Activated naive CD8-positive, alpha-beta T cell treated with anti-CD3 and anti-CD28 coated beads, Interleukin-2, amount 10 ng/mL, durations not matched to agents 7 days and 5 days (primary cell): ENCODE measurements at regions not wholly inside any gene's neighbourhood (a gene's known extent, or its start where the extent isn't known, plus 50 kb on each side); places are given as distances from the start of the nearest gene placed in this dataset.

Experiments used
- ATAC-seq: fragments of 150-1000 bp; cut with Tn5 transposase; one replicate; pipeline ENCODE4 v1.10.0; 2021; ENCODE audit warnings: low read depth, moderate library complexity
- POLR2A ChIA-PET: fragments of 350-600 bp; sonication (Branson Sonifier 250); formaldehyde crosslinking; loops from one replicate; lab custom pipeline; 2021; ENCODE audit warnings: antibody characterized with exemption; lab: Charles Lee
- DNase-seq: peaks from one replicate; pipeline ENCODE4 v3.0.0; 2021
- H3K27ac Mint-ChIP-seq: one replicate; pipeline ENCODE4 v1.8.0; 2022; ENCODE audit warnings: mild to moderate bottlenecking, mixed read lengths
- H3K27me3 Mint-ChIP-seq: one replicate; pipeline ENCODE4 v1.8.0; 2022; ENCODE audit warnings: mild to moderate bottlenecking, moderate library complexity, mixed read lengths
- H3K36me3 Mint-ChIP-seq: one replicate; pipeline ENCODE4 v1.8.0; 2021; ENCODE audit warnings: mild to moderate bottlenecking, mixed read lengths
- H3K4me1 Mint-ChIP-seq: one replicate; pipeline ENCODE4 v1.8.0; 2021; ENCODE audit warnings: mixed read lengths
- H3K4me3 Mint-ChIP-seq: one replicate; pipeline ENCODE4 v1.8.0; 2022; ENCODE audit warnings: mild to moderate bottlenecking, moderate library complexity, mixed read lengths
- H3K9me3 Mint-ChIP-seq: one replicate; pipeline ENCODE4 v1.8.0; 2021; ENCODE audit warnings: mixed read lengths

GRCh38 chr9:89814340-89815040, 209.7 kb downstream of the GADD45G start:
- Mint-ChIP-seq H3K4me3 (peak overlapping the region; percentile 42), H3K36me3 (peaks cover 2% of the 10 kb centered on the region), H3K27ac (peak overlapping the region; percentile 63), H3K4me1 (peaks cover 36% of the 10 kb centered on the region), H3K9me3 (no peaks in the 10 kb centered on the region), H3K27me3 (peaks cover 15% of the 10 kb centered on the region)
- no peak for DNase-seq
- peak; percentile 62 for ATAC-seq
- POLR2A ChIA-PET = interaction anchor here (0.6 to 1.5 kb wide), 7 partner anchors 10 to 423 kb away, joined by 3 to 7 read pairs (median 3); partner anchors contain the start of gene GADD45G

DNA sequence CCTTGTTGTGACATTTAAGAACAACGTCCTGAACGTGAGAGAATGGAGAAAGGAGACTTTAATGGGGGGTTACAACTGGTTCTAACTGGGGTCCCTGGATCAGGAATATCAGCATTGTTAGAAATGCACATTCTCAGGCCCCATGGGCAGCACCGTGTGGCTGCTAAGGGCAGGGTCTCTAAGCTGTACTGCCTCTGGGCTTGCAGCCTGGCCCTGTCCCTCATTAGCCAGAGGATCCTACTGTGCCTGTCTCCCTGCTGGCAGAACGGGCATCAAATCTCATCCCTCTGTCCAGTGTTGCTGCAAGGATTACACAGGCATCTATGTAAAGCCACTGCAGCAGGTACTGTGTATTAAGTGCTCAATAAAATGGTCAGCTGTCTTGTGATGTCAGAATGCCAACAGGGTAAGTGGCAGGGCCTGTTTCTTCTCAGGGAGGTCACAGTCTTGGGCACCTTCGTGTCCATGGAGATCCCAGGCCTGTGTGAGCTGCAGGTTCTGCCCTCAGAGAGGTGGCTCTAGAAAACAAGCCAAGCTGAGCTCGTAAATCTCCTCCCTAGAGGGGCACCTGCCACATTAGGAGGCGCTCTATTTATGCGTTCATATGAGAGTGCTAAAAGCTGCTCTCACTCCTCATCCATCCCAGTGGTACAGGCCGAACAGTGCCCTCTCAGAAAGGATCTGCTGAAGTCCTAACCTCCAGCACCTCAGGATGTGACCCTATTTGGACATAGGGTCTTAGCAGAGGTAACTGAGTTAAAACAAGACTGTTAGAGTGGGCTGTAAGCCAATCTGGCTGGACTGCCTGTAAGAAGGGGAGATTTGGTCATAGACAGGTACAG, 210.5 kb downstream of the GADD45G start:
- ATAC-seq (no peak), DNase-seq (no peak)
- H3K27ac Mint-ChIP-seq = peak overlapping the region; percentile 63
- peaks cover 2% of the 10 kb centered on the region for H3K36me3 Mint-ChIP-seq
- peak overlapping the region; percentile 42 for H3K4me3 Mint-ChIP-seq
- no peaks in the 10 kb centered on the region for H3K9me3 Mint-ChIP-seq
- POLR2A ChIA-PET = interaction anchor here (0.6 to 1.5 kb wide), 5 partner anchors 10 to 422 kb away, joined by 3 to 5 read pairs (median 3); partner anchors contain the start of gene GADD45G
- peaks cover 37% of the 10 kb centered on the region for H3K4me1 Mint-ChIP-seq
- peaks cover 15% of the 10 kb centered on the region for H3K27me3 Mint-ChIP-seq

DNA sequence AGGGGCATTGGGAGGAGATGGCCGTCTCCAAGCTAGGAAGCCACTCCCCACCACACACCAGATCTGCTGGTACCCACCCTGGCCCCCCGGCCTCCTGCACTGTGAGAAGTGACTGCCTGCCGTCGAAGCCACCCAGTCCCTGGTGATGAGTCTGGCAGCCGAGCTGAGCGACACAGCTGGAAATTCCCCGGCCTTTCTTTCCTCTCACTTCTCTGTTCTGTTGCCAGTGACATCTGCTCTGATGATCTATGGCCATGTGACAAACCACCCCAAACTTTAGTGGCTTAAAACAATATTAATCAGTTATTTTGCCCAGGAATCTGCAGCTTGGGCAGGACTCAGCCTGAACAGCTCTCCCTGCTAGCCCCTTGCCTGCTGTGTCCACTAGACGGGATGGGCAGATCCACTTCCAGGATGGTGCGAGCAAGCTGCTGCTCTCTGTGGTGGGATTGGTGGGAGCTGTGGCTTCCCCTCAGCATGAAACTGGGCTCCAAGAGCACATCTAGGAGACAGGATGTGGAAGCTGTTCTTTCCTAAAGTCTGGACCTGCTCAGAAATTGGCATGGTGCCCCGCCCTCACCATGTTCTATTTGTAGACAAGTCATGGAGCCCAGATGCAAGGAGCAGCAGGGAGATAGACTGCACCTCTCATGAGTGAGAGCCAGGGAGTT, 211.2 kb downstream of the GADD45G start:
- Mint-ChIP-seq H3K27ac (no peak overlapping the region), H3K27me3 (peaks cover 12% of the 10 kb centered on the region)
- POLR2A ChIA-PET = interaction anchor here (1.0 kb wide), 1 partner anchor 73 kb away, joined by 3 read pairs; no protein-coding TSS in a partner anchor

DNA sequence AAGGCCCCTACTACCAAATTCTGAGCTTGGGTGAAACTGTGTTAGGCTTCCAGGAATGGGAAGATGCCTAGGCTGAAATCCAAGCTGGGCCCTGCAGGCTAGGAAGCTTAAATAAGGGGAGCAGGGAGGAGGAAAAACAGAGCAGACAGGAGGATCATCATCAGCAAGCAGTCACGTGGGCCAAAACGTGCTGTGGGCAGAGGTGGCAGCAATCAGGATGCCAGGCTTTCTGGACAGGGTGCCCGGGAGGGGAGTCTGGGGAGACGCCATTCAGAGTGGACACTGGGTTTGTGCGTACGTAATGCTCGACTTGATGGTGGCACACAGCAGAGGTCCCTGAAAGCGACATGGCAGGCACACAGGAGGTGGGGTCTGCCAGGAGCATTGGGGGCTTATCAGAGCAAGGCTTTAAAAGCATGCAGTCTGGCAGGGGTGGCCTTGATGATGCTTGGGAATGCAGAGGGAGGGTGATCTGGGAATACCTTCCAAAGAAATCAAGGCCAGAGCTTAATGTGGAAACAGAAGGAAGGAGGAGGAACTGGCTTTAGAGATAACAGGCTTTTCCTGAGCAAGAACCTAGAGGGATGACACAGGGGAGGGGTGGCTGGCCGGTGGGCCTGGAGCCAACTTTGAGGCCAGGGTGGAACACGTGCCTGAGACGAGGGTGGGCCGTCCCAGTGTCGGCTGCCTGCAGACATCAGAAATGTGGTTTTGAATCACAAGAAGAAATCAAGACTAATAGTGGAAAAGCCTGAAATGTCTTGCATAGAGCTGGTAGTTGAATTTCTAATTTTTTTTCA, 212.5 kb downstream of the GADD45G start:
- H3K36me3 Mint-ChIP-seq = peaks cover 2% of the 10 kb centered on the region
- peaks cover 34% of the 10 kb centered on the region for H3K4me1 Mint-ChIP-seq
- H3K9me3 Mint-ChIP-seq = no peaks in the 10 kb centered on the region
- H3K27ac Mint-ChIP-seq = no peak overlapping the region
- no peak overlapping the region for H3K4me3 Mint-ChIP-seq
- DNase-seq = no peak
- H3K27me3 Mint-ChIP-seq = peaks cover 4% of the 10 kb centered on the region
- ATAC-seq = no peak
- POLR2A ChIA-PET = no interaction called here

More for the DNA sequence above, 211.2 kb downstream of the GADD45G start:
- Mint-ChIP-seq H3K4me1 (peaks cover 37% of the 10 kb centered on the region), H3K36me3 (peaks cover 2% of the 10 kb centered on the region), H3K4me3 (no peak overlapping the region), H3K9me3 (no peaks in the 10 kb centered on the region)
- no peak for DNase-seq
- no peak for ATAC-seq

- Mint-ChIP-seq H3K4me1 (peaks cover 18% of the 10 kb centered on the region), H3K9me3 (peaks cover 3% of the 10 kb centered on the region), H3K36me3 (peaks cover 2% of the 10 kb centered on the region), H3K27ac (peak overlapping the region; percentile 1), H3K4me3 (no peak overlapping the region), H3K27me3 (peaks cover 2% of the 10 kb centered on the region)
- POLR2A ChIA-PET = no interaction called here
- DNase-seq (no peak), ATAC-seq (no peak)
These were observed 215.5 kb downstream of the GADD45G start for GRCh38 chr9:89820337-89820736.

DNA sequence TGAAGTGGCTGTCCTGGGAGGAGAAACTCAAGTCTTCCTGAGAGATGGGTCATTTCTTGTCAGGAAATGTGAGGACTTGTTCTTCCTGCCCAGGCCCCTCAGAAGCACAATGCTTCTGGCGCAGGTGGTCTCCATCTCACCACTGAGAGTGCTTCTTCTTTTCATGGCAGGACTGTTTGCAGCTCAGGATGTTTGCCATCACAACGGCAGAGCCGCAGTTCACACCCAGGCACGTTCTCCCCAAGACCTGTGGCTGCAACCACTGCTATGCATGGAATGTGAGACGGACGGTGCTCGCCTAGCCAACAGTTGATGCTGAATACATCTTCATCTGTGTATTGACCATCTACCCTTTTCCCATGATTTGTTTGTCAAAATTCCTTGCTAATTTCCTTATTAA, 216.3 kb downstream of the GADD45G start:
- peaks cover 2% of the 10 kb centered on the region for H3K36me3 Mint-ChIP-seq
- DNase-seq (no peak), ATAC-seq (no peak)
- POLR2A ChIA-PET = no interaction called here
- no peak overlapping the region for H3K4me3 Mint-ChIP-seq
- H3K4me1 Mint-ChIP-seq = peaks cover 13% of the 10 kb centered on the region
- H3K27me3 Mint-ChIP-seq = peaks cover 4% of the 10 kb centered on the region
- H3K27ac Mint-ChIP-seq = no peak overlapping the region
- peaks cover 3% of the 10 kb centered on the region for H3K9me3 Mint-ChIP-seq

DNA sequence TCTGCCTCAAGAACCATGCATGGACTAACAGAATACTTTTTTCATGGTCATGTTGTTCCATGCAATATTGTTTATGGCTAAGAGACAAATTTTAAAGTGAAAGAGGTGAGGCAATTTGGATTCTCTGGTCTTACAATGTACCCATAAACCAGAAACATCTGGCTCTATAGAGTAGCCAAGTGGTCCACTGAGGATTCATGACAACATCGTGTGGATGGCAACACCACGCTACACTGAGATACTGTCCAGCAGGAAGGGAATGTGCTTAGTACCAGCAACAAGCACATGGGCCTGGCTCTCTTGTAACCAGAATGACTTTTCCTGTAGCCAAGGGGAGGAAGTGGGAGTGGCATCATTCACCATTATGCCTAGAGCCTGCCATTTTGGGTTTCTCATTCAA, 218.2 kb downstream of the GADD45G start:
- Mint-ChIP-seq H3K4me3 (no peak overlapping the region), H3K9me3 (peaks cover 3% of the 10 kb centered on the region), H3K4me1 (peaks cover 19% of the 10 kb centered on the region), H3K27ac (no peak overlapping the region), H3K36me3 (peaks cover under 1% of the 10 kb centered on the region), H3K27me3 (peaks cover 5% of the 10 kb centered on the region)
- DNase-seq (no peak), ATAC-seq (no peak)
- POLR2A ChIA-PET = no interaction called here

GRCh38 chr9:89825669-89826068, 220.9 kb downstream of the GADD45G start:
- peaks cover 31% of the 10 kb centered on the region for H3K4me1 Mint-ChIP-seq
- H3K27ac Mint-ChIP-seq = no peak overlapping the region
- no peak overlapping the region for H3K4me3 Mint-ChIP-seq
- H3K27me3 Mint-ChIP-seq = peaks cover 3% of the 10 kb centered on the region
- ATAC-seq (no peak), DNase-seq (no peak)
- POLR2A ChIA-PET = no interaction called here
- peaks cover 5% of the 10 kb centered on the region for H3K36me3 Mint-ChIP-seq
- H3K9me3 Mint-ChIP-seq = peaks cover 11% of the 10 kb centered on the region

DNA sequence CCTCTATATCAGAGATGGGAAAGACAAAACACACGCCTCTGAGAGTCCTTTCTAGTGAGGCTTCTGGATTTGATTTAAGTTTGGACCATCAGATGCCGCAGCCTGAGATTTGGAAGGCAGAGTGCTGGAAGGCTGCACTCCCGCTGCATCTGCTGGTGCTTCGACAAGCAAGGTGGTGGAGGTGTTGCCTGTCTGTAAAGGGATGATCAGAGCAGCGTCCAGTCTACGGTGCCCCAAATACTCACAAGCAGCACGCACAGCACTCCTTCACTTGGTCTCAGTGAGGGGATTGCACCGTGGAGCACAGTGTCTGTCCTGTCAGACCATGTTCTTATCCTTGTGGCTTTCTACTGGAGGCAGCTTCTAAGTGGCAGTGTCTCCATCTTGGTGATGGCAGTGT, 221.4 kb downstream of the GADD45G start:
- H3K36me3 Mint-ChIP-seq = peaks cover 5% of the 10 kb centered on the region
- POLR2A ChIA-PET = no interaction called here
- H3K27ac Mint-ChIP-seq = no peak overlapping the region
- peaks cover 31% of the 10 kb centered on the region for H3K4me1 Mint-ChIP-seq
- no peak for DNase-seq
- H3K9me3 Mint-ChIP-seq = peaks cover 12% of the 10 kb centered on the region
- no peak for ATAC-seq
- no peak overlapping the region for H3K4me3 Mint-ChIP-seq
- peaks cover 3% of the 10 kb centered on the region for H3K27me3 Mint-ChIP-seq

- Mint-ChIP-seq H3K9me3 (peaks cover 13% of the 10 kb centered on the region), H3K36me3 (peaks cover 5% of the 10 kb centered on the region), H3K27ac (no peak overlapping the region), H3K27me3 (peaks cover 13% of the 10 kb centered on the region), H3K4me1 (peaks cover 27% of the 10 kb centered on the region), H3K4me3 (no peak overlapping the region)
- ATAC-seq = no peak
- POLR2A ChIA-PET = interaction anchor here (1.8 kb wide), 1 partner anchor 86 kb away, joined by 11 read pairs; no protein-coding TSS in a partner anchor
- DNase-seq = no peak
These were observed 224.5 kb downstream of the GADD45G start for GRCh38 chr9:89829346-89829745.

GRCh38 chr9:89835666-89836065, 230.9 kb downstream of the GADD45G start:
- no peak overlapping the region for H3K4me3 Mint-ChIP-seq
- no peaks in the 10 kb centered on the region for H3K36me3 Mint-ChIP-seq
- DNase-seq (no peak), ATAC-seq (no peak)
- H3K27me3 Mint-ChIP-seq = peaks cover 19% of the 10 kb centered on the region
- POLR2A ChIA-PET = no interaction called here
- H3K9me3 Mint-ChIP-seq = peaks cover 5% of the 10 kb centered on the region
- no peak overlapping the region for H3K27ac Mint-ChIP-seq
- peaks cover 7% of the 10 kb centered on the region for H3K4me1 Mint-ChIP-seq

DNA sequence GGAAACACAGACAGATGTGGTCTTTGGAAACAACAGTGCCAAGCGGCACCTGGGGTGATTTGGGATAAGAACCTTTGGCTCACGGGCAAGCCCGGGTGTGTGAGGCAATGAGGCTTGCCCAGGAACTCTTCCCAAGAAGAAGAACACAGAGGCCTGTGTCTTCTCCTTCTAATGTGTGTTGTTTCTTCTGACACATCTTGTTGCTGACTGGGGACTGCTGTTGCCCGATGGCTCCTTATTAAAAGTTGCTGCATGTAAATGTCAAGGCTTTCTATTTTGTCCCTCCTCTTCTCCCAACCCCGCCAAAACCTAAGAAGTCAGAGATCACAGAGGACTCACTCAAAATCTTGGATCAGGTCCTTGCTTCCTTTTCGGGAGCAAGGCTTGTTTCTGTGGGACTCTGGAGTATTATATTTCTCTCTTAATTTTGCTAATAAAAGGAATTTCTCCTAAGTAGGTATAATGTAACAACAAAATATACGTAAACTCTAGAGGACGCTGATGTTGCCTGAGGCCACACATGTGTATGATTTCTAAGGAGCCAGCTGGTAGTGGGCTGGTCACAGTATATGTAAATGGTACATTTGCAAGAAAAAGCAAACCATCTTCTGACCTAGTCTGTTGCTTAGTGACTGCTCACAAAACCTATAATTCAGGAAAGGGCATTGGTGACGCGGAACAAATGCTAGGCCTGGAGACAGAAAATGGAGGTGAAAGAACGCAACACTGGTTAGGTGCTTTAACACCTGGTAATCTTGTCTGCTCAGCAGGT, 232.5 kb downstream of the GADD45G start:
- Mint-ChIP-seq H3K4me1 (peaks cover 7% of the 10 kb centered on the region), H3K27ac (no peak overlapping the region), H3K4me3 (no peak overlapping the region), H3K9me3 (peaks cover 2% of the 10 kb centered on the region), H3K27me3 (peaks cover 19% of the 10 kb centered on the region), H3K36me3 (no peaks in the 10 kb centered on the region)
- ATAC-seq (no peak), DNase-seq (no peak)
- POLR2A ChIA-PET = interaction anchor here (0.5 kb wide), 1 partner anchor 23 kb away, joined by 3 read pairs; no protein-coding TSS in a partner anchor
